ENCODE measurements at regions not wholly inside any gene's neighbourhood (a gene's known extent, or its start where the extent isn't known, plus 50 kb on each side); places are given as distances from the start of the nearest gene placed in this dataset.
A peak's percentile ranks its signal among the peaks of the same experiment; 100 is the strongest.

DNA sequence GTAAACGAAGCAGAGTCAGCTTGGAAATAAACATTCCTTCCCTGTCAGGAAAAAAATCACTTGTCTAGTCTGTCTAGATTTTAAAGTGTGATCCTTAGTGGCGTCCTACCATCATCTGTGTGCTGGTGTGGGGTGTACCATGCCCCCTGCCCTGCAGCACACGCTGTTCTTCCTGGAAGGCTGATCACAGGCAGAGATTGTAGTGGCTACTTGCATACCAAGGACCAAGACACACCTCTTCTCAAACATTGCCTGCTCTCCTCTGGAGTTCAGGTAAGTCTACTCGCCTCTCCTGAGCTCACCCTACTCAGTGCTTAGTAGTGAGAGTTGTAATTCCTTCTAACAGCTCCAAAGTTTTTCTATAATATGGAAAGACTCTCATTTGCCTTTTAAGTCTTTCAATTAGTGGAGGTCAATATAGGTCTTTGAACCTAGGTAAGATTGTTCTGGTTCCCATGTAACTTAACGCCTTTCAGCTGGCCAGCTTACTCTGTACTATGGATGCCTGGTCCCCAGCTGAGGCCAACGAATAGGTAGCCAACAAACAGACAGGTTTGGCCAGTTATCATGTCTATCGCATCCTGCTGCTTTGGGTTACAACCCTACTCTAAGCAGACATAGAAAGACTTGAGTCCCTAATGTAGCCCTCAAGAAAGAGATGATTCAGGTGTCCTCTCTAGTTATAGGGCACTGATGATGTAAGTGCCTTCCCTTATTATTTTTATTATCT, 55.4 kb downstream of the XCL1 start:
- no peak overlapping the region for H3K4me3 ChIP-seq (ENCODE audit: low read depth, low read length)
- TF ChIP-seq, protein P1, sequence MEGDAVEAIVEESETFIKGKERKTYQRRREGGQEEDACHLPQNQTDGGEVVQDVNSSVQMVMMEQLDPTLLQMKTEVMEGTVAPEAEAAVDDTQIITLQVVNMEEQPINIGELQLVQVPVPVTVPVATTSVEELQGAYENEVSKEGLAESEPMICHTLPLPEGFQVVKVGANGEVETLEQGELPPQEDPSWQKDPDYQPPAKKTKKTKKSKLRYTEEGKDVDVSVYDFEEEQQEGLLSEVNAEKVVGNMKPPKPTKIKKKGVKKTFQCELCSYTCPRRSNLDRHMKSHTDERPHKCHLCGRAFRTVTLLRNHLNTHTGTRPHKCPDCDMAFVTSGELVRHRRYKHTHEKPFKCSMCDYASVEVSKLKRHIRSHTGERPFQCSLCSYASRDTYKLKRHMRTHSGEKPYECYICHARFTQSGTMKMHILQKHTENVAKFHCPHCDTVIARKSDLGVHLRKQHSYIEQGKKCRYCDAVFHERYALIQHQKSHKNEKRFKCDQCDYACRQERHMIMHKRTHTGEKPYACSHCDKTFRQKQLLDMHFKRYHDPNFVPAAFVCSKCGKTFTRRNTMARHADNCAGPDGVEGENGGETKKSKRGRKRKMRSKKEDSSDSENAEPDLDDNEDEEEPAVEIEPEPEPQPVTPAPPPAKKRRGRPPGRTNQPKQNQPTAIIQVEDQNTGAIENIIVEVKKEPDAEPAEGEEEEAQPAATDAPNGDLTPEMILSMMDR (conservative IDR thresholded peaks at IDR 0.05; ENCODE audit: low read depth, low read length): no peak
- DNase-seq (ENCODE audit: low read depth): no peak

DNA sequence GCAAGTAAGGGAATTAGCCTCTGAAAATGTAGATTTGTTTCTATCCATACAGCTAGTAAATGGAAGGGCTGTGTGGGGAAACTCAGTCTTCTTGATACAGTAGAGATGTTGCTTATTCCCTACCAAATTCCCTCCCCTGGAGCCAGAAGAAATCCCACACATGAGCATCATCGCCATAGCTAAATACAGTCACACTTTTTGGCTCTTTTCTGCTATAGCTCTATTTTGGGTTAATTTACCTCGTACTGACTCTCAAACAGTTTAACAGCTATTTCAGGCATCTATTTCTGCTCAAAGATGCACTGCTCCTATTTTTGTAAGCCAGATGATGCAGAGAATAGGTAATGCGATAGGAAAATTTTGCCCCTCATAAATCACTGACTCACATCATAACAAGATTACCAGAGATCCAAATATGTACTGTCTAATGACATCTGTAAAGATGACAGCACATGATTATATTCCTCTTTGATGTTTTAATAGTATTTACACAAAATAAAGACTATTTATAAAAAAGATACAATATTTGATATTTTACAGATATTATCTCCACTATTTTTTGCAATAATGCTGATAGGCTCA, 58.6 kb downstream of the XCL1 start:
- TF ChIP-seq, protein P1 (conservative IDR thresholded peaks at IDR 0.05; ENCODE audit: low read depth, low read length): no peak
- DNase-seq (ENCODE audit: low read depth): no peak
- no peak overlapping the region for H3K4me3 ChIP-seq (ENCODE audit: low read depth, low read length)

DNA sequence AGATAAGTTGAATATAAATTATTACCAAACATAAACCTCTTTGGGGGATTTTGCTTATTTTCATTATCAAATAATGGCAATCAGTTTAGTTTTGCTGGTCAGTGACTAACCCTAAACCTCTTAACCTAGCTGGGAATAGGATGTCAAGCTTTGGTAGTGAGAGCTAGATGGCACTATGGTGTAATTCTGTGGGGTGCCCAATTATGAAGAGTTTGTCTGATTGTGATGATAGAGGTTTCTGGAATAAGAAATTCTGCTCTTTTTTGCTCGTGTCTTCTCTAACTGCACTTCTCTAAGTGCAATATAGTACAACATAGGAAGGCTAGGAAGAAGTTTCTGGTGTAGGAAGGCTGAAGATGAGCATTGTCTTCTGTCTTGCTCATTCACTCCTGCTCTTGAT, 59.8 kb downstream of the XCL1 start:
- TF ChIP-seq, protein P1 (conservative IDR thresholded peaks at IDR 0.05; ENCODE audit: low read depth, low read length): no peak
- no peak overlapping the region for H3K4me3 ChIP-seq (ENCODE audit: low read depth, low read length)
- no peak for DNase-seq (ENCODE audit: low read depth)

DNA sequence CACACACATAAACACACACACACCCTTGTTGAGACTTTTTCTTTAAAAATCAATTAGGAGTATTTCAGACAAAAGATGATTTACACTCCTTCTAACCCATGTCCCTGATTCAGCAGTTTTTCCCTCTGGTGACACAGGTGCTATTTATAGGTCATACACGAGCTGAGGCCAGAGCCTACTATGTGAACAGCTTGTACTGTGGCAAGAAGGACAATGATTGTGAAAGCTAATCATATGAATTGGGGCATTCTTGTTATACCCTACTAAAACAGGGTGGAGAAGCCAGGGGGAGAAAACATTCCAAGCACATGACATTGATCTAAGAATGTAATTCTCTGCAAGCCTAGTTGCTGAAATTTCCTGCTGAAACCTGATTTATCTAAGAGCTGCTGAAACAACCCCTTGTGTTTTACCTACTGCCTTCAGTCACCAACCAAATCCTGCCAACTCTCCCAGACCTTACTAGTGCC, 60.3 kb downstream of the XCL1 start:
- H3K4me3 ChIP-seq (ENCODE audit: low read depth, low read length): no peak overlapping the region
- TF ChIP-seq, protein P1 (conservative IDR thresholded peaks at IDR 0.05; ENCODE audit: low read depth, low read length): no peak
- peak; percentile 55 for DNase-seq (ENCODE audit: low read depth)

DNA sequence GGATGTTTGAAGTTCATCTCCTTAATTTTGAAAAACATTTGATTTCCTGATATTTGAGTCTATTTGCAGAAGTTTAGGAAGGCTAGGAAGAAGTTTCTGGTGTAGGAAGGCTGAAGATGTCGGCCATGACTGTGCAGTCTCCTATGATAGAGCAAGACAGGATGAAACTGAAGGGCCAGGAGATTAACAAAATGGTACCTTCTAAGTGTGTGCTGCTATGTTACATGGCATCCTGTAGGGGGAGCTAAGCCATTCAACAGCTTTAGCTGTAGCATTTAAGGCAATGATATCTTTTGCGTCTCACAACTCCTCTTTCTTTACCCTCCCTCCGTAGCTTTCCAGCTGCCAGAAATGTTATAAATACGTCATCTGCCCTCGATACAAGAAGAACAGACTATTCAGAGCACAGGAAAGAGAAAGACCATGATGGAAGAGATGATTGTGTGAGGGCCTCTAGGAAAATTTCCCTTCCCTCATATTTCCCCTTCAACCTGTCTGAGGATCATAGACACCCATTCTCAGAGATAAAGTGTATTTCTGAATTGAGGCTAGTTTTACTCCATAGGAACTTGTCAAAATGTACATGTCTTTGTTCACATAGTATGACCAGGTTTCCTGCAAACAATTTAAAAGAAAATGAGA, 61.1 kb downstream of the XCL1 start:
- peak; percentile 57 for DNase-seq (ENCODE audit: low read depth)
- TF ChIP-seq, protein P1 (conservative IDR thresholded peaks at IDR 0.05; ENCODE audit: low read depth, low read length): peak; percentile 72
- H3K4me3 ChIP-seq (ENCODE audit: low read depth, low read length): no peak overlapping the region

DNA sequence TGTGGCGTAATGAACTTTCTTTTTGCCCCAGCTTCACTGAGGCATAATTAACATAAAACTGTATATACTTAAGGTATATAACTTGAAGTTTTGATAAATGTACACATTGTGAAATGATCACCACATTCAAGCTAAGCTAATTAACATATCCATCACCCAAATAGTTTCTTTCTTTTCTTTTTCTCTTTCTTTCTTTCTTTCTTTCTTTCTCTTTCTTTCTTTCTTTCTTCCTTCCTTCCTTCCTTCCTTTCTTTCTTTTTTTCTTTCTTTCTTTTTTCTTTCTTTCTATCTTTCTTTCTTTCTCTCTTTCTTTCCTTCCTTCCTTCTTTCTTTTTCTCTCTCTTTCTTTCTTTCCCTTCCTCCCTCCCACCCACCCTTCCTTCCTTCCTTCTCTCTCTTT, 62.5 kb downstream of the XCL1 start:
- no peak overlapping the region for H3K4me3 ChIP-seq (ENCODE audit: low read depth, low read length)
- TF ChIP-seq, protein P1 (conservative IDR thresholded peaks at IDR 0.05; ENCODE audit: low read depth, low read length): no peak
- no peak for DNase-seq (ENCODE audit: low read depth)

Measured in choroid plexus epithelial cell (primary cell).